Liver (tissue), 3 donors: ENCODE measurements at regions not wholly inside any gene's neighbourhood (a gene's known extent, or its start where the extent isn't known, plus 50 kb on each side); places are given as distances from the start of the nearest gene placed in this dataset.

ENCODE experiments used
- CTCF ChIP-seq: fragments of 150-350 bp; IDR thresholded peaks from 2 replicates; pipeline ENCODE4 v1.5.1; 2017; ENCODE audit warnings: improper control_type of control experiment, low read depth, low read length; ENCODE audit not compliant: missing input control
- FOXA1 ChIP-seq: IDR thresholded peaks from 2 replicates; pipeline ENCODE4 v1.6.1; 2016; ENCODE audit warnings: antibody characterized with exemption
- GABPA ChIP-seq, 2 donors: IDR thresholded peaks in 1 of 2; conservative IDR thresholded peaks in 1 of 2; 2 replicates each; pipeline ENCODE4 v1.6.1; 2016; ENCODE audit warnings: antibody characterized with exemption in 2 of 2, mild to moderate bottlenecking in 1 of 2, moderate library complexity in 1 of 2
- REST ChIP-seq: IDR thresholded peaks from 2 replicates; pipeline ENCODE4 v1.6.1; 2016; ENCODE audit warnings: antibody characterized with exemption, mild to moderate bottlenecking
- YY1 ChIP-seq: IDR thresholded peaks from 2 replicates; pipeline ENCODE4 v1.6.1; 2016; ENCODE audit warnings: antibody characterized with exemption, mild to moderate bottlenecking
- donor health status: healthy.
- donor health status: healthy.

- TF ChIP-seq CTCF = no peak
- TF ChIP-seq YY1 = no peak
- no peak for TF ChIP-seq GABPA (IDR thresholded peaks at IDR 0.05 in 1 of 2, conservative IDR thresholded peaks at IDR 0.05 in 1 of 2)
- TF ChIP-seq REST = no peak
- TF ChIP-seq FOXA1 = no peak
These were observed 110.3 kb upstream of the TMC3 start for GRCh38 chr15:81484086-81484955.
